HCT116 (cell line): ENCODE measurements at regions not wholly inside any gene's neighbourhood (a gene's known extent, or its start where the extent isn't known, plus 50 kb on each side); places are given as distances from the start of the nearest gene placed in this dataset.
"Not testable (repeated sequence)": the region's sequence is repeated elsewhere in the genome, so short reads cannot be mapped to it uniquely, and the experiment has no call there.

ENCODE experiments used
- ATAC-seq: fragments of 200-7000 bp; cut with Tn5 transposase; 2 replicates; pipeline ENCODE4 v1.9.1; 2020; ENCODE audit warnings: mild to moderate bottlenecking, moderate library complexity
- BruUV-seq: library from RNA; stranded (reverse); fragments of 400-500 nt; replicated peaks from 2 replicates; lab custom pipeline; 2021; lab: Mats Ljungman, UMichigan
- CTCF ChIA-PET: fragments of 300-600 bp; sonication (Branson Sonifier 250); formaldehyde crosslinking; loops from one replicate; lab custom pipeline; 2021; ENCODE audit warnings: antibody characterized with exemption; lab: Charles Lee
- POLR2A ChIA-PET: fragments of 300-600, 350-600 bp; sonication (Branson Sonifier 250); formaldehyde crosslinking; loops from one replicate; lab custom pipeline; 2021; ENCODE audit warnings: antibody characterized with exemption; lab: Charles Lee
- RAD21 ChIA-PET, 2 experiments: fragments of 300-600 bp; sonication (Branson Sonifier 250); formaldehyde crosslinking; loops; one replicate each; lab custom pipeline; 2023; ENCODE audit warnings: low total read pairs in 2 of 2; ENCODE audit not compliant: uncharacterized antibody in 2 of 2, unreplicated experiment in 2 of 2, low non-redundant PET in 1 of 2; lab: Charles Lee
- DNase-seq: peaks from one replicate; pipeline ENCODE4 v3.0.0-alpha.2; 2010; ENCODE audit warnings: low read depth, low spot score
- H2AFZ ChIP-seq: fragments of 200-600 bp; shearing (Covaris generic), sonication (generic); 2 replicates; pipeline ENCODE4 v1.6.1; 2017; ENCODE audit warnings: low read depth, mixed run types, mixed read lengths, antibody characterized with exemption, low read length; ENCODE audit not compliant: poor library complexity, severe bottlenecking
- H3K27ac ChIP-seq: 2 replicates; pipeline ENCODE4 v1.5.1; 2012; ENCODE audit warnings: low read depth, low read length
- H3K27me3 ChIP-seq: fragments of 200-600 bp; sonication (generic); 2 replicates; pipeline ENCODE4 v1.6.1; 2016; ENCODE audit warnings: mixed run types, low read length, mixed read lengths; ENCODE audit not compliant: insufficient read depth
- H3K36me3 ChIP-seq, 2 experiments: fragments of 200-500 bp in 1 of 2; fragments of 200-600 bp in 1 of 2; sonication (Bioruptor generic) in 1 of 2; sonication (generic) in 1 of 2; 2 replicates each; pipeline versions ENCODE4 v1.5.1 to v1.6.1; 2014 to 2016; ENCODE audit warnings: low read length in 2 of 2, inconsistent platforms in 1 of 2, mixed read lengths in 1 of 2, mixed run types in 1 of 2; ENCODE audit not compliant: insufficient read depth in 2 of 2, control insufficient read depth in 1 of 2
- H3K4me1 ChIP-seq, 2 experiments: fragments of 200-600 bp in 1 of 2; sonication (generic) in 1 of 2; 2 replicates each; pipeline versions ENCODE4 v1.5.1 to v1.6.1; 2012 to 2017; ENCODE audit warnings: low read length in 2 of 2, inconsistent platforms in 1 of 2, mild to moderate bottlenecking in 1 of 2, mixed read lengths in 1 of 2, mixed run types in 1 of 2, moderate library complexity in 1 of 2; ENCODE audit not compliant: insufficient read depth in 2 of 2, control insufficient read depth in 1 of 2
- H3K4me2 ChIP-seq: fragments of 200-600 bp; sonication (generic); 2 replicates; pipeline ENCODE4 v1.6.1; 2017; ENCODE audit warnings: mixed run types, low read length, mixed read lengths
- H3K4me3 ChIP-seq, 2 experiments: fragments of 200-600 bp in 1 of 2; sonication (generic) in 1 of 2; replicated peaks in 1 of 2; 2 replicates each; pipeline ENCODE4 v1.5.1; 2011 to 2016; ENCODE audit warnings: low read length in 2 of 2, control low read depth in 1 of 2, low read depth in 1 of 2, mild to moderate bottlenecking in 1 of 2, mixed read lengths in 1 of 2, mixed run types in 1 of 2
- H3K79me2 ChIP-seq: fragments of 200-600 bp; sonication (generic); 2 replicates; pipeline ENCODE4 v1.6.1; 2017; ENCODE audit warnings: mild to moderate bottlenecking, mixed run types, low read length, moderate library complexity, mixed read lengths; ENCODE audit not compliant: insufficient read depth
- H3K9ac ChIP-seq: fragments of 200-600 bp; sonication (generic); 2 replicates; pipeline ENCODE4 v1.6.1; 2016; ENCODE audit warnings: low read length, mixed read lengths
- H3K9me2 ChIP-seq: fragments of 200-600 bp; sonication (generic), shearing (Covaris generic); 2 replicates; pipeline ENCODE4 v1.6.1; 2017; ENCODE audit warnings: mixed run types, mild to moderate bottlenecking, moderate library complexity; ENCODE audit not compliant: insufficient read depth
- H3K9me3 ChIP-seq, 2 experiments: fragments of 200-500 bp in 1 of 2; fragments of 200-600 bp in 1 of 2; sonication (Bioruptor generic) in 1 of 2; sonication (generic) in 1 of 2; 2 replicates each; pipeline ENCODE4 v1.6.1; 2014 to 2017; ENCODE audit warnings: low read length in 2 of 2, mixed read lengths in 2 of 2, inconsistent platforms in 1 of 2, low read depth in 1 of 2, mild to moderate bottlenecking in 1 of 2, mixed run types in 1 of 2, moderate library complexity in 1 of 2; ENCODE audit not compliant: control insufficient read depth in 1 of 2, insufficient read depth in 1 of 2
- H4K20me1 ChIP-seq: fragments of 200-600 bp; sonication (generic), shearing (Covaris generic); 2 replicates; pipeline ENCODE4 v1.6.1; 2017; ENCODE audit warnings: mixed run types, mild to moderate bottlenecking, moderate library complexity; ENCODE audit not compliant: insufficient read depth
- CBX3 ChIP-seq: IDR thresholded peaks from 2 replicates; pipeline ENCODE4 v1.6.1; 2012; ENCODE audit warnings: low read depth
- EGR1 ChIP-seq: IDR thresholded peaks from 2 replicates; pipeline ENCODE4 v1.6.1; 2012; ENCODE audit warnings: low read depth
- EZH2phosphoT487 ChIP-seq: fragments of 200-600 bp; IDR thresholded peaks from 2 replicates; pipeline ENCODE4 v1.6.1; 2018; ENCODE audit warnings: antibody characterized with exemption, borderline replicate concordance
- FOSL1 ChIP-seq: IDR thresholded peaks from 2 replicates; pipeline ENCODE4 v1.6.1; 2012; ENCODE audit warnings: low read depth
- JUND ChIP-seq: IDR thresholded peaks from 2 replicates; pipeline ENCODE4 v1.6.1; 2012
- POLR2A ChIP-seq: IDR thresholded peaks from 2 replicates; pipeline ENCODE4 v1.7.0; 2011; ENCODE audit warnings: borderline replicate concordance; ENCODE audit not compliant: insufficient read depth, insufficient read length; ENCODE audit errors: extremely low read depth
- POLR2AphosphoS5 ChIP-seq: IDR thresholded peaks from 2 replicates; pipeline ENCODE4 v1.6.1; 2011; ENCODE audit warnings: mild to moderate bottlenecking, low read depth, low read length, moderate library complexity
- SIN3A ChIP-seq: IDR thresholded peaks from 2 replicates; pipeline ENCODE4 v1.6.1; 2012; ENCODE audit warnings: low read depth
- TCF7L2 ChIP-seq: IDR thresholded peaks from 2 replicates; pipeline ENCODE4 v1.7.0; 2011; ENCODE audit warnings: borderline replicate concordance, inconsistent platforms; ENCODE audit not compliant: insufficient read depth, insufficient read length; ENCODE audit errors: extremely low read depth
- intact Hi-C: fragments of 100-400 bp; cut with micrococcal nuclease; formaldehyde crosslinking; loops from 2 replicates; pipeline ENCODE4 v1.10.0; 2022
- TF ChIP-seq, protein P1 (sequence below), 3 experiments: fragments of 200-600 bp in 1 of 3; sonication (generic) in 1 of 3; IDR thresholded peaks in 2 of 3; conservative IDR thresholded peaks in 1 of 3; 2 replicates each; pipeline ENCODE4 v1.5.1; 2012 to 2017; ENCODE audit warnings: low read depth in 2 of 3, low read length in 2 of 3, antibody characterized with exemption in 1 of 3, borderline replicate concordance in 1 of 3, control low read depth in 1 of 3, mild to moderate bottlenecking in 1 of 3, mixed read lengths in 1 of 3, mixed run types in 1 of 3, moderate library complexity in 1 of 3; ENCODE audit not compliant: insufficient read depth in 1 of 3
- TF ChIP-seq, protein P2 (sequence below): IDR thresholded peaks from 2 replicates; pipeline ENCODE4 v1.6.1; 2012; ENCODE audit warnings: low read depth

DNA sequence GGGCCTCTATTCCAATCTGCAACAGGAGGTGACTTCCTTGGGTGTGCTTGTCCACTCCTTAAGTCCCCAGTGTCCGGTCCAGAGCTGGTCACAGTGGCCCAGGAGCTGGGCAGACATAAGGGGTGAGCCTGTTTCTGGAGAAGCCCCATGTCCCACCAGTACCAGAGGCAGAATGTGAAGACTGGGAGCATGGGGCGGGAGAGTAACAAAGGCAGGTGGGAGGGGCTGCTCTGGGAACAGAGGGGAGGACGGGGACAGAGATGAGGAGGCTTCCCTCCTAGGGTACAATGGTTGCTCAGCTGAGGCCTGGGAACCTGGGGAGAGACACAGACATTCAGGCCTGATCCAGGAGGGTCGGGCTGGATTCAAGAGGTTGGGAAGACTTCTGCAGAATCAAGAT lies 323.3 kb upstream of the TNRC6C start:
- DNase-seq (no peak), ATAC-seq (no peak)
- Histone ChIP-seq H3K4me1 (no peaks in the 10 kb centered on the region), H3K36me3 (no peaks in the 10 kb centered on the region), H3K27me3 (peaks cover 22% of the 10 kb centered on the region; the same call in 1 of the 2 replicates), H3K9me3 (no peaks in the 10 kb centered on the region), H3K4me3 (no peak overlapping the region), H2AFZ (no peak overlapping the region), H3K79me2 (no peaks in the 10 kb centered on the region), H3K4me2 (no peak overlapping the region), H3K9ac (no peak overlapping the region), H3K9me2 (no peaks in the 10 kb centered on the region), H3K27ac (no peak overlapping the region), H4K20me1 (no peaks in the 10 kb centered on the region)
- BruUV-seq = no TSS peak
- no peak for TF ChIP-seq TCF7L2
- TF ChIP-seq SIN3A = no peak
- no peak for TF ChIP-seq JUND
- no peak for TF ChIP-seq FOSL1
- no peak for TF ChIP-seq POLR2AphosphoS5
- TF ChIP-seq CBX3 = no peak
- no peak for TF ChIP-seq POLR2A
- TF ChIP-seq, protein P1, sequence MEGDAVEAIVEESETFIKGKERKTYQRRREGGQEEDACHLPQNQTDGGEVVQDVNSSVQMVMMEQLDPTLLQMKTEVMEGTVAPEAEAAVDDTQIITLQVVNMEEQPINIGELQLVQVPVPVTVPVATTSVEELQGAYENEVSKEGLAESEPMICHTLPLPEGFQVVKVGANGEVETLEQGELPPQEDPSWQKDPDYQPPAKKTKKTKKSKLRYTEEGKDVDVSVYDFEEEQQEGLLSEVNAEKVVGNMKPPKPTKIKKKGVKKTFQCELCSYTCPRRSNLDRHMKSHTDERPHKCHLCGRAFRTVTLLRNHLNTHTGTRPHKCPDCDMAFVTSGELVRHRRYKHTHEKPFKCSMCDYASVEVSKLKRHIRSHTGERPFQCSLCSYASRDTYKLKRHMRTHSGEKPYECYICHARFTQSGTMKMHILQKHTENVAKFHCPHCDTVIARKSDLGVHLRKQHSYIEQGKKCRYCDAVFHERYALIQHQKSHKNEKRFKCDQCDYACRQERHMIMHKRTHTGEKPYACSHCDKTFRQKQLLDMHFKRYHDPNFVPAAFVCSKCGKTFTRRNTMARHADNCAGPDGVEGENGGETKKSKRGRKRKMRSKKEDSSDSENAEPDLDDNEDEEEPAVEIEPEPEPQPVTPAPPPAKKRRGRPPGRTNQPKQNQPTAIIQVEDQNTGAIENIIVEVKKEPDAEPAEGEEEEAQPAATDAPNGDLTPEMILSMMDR (IDR thresholded peaks at IDR 0.05 in 2 of 3, conservative IDR thresholded peaks at IDR 0.05 in 1 of 3; ENCODE audit: borderline replicate concordance in 1 of 3, insufficient read depth in 1 of 3, low read depth in 2 of 3, low read length in 2 of 3) = no peak
- TF ChIP-seq, protein P2, sequence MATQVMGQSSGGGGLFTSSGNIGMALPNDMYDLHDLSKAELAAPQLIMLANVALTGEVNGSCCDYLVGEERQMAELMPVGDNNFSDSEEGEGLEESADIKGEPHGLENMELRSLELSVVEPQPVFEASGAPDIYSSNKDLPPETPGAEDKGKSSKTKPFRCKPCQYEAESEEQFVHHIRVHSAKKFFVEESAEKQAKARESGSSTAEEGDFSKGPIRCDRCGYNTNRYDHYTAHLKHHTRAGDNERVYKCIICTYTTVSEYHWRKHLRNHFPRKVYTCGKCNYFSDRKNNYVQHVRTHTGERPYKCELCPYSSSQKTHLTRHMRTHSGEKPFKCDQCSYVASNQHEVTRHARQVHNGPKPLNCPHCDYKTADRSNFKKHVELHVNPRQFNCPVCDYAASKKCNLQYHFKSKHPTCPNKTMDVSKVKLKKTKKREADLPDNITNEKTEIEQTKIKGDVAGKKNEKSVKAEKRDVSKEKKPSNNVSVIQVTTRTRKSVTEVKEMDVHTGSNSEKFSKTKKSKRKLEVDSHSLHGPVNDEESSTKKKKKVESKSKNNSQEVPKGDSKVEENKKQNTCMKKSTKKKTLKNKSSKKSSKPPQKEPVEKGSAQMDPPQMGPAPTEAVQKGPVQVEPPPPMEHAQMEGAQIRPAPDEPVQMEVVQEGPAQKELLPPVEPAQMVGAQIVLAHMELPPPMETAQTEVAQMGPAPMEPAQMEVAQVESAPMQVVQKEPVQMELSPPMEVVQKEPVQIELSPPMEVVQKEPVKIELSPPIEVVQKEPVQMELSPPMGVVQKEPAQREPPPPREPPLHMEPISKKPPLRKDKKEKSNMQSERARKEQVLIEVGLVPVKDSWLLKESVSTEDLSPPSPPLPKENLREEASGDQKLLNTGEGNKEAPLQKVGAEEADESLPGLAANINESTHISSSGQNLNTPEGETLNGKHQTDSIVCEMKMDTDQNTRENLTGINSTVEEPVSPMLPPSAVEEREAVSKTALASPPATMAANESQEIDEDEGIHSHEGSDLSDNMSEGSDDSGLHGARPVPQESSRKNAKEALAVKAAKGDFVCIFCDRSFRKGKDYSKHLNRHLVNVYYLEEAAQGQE = no peak
- no peak for TF ChIP-seq EGR1
- TF ChIP-seq EZH2phosphoT487 = no peak
- POLR2A ChIA-PET = no interaction called here
- RAD21 ChIA-PET = no interaction called here
- intact Hi-C loops = no loop called here
- CTCF ChIA-PET = no interaction called here

DNA sequence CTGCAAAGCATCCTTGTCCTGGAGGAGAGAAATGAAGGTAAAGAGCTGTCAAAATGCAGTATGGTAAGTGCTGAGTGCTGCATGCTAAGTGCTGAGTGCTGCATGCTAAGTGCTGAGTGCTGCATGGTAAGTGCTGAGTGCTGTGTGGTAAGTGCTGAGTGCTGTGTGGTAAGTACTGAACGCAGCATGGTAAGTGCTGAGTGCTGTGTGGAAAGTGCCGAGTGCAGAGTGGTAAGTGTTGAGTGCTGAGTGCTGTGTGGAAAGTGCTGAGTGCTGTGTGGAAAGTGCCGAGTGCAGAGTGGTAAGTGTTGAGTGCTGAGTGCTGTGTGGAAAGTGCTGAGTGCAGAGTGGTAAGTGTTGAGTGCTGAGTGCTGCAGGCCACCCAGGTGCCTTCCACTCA lies 322.7 kb upstream of the TNRC6C start:
- POLR2A ChIA-PET, H2AFZ ChIP-seq, H3K36me3 ChIP-seq, H4K20me1 ChIP-seq, H3K9ac ChIP-seq, H3K4me3 ChIP-seq, H3K9me3 ChIP-seq, BruUV-seq, DNase-seq, H3K9me2 ChIP-seq, RAD21 ChIA-PET, H3K4me2 ChIP-seq, ATAC-seq, CTCF ChIA-PET, H3K4me1 ChIP-seq, H3K27ac ChIP-seq, intact Hi-C loops, H3K79me2 ChIP-seq: not testable (repeated sequence)
- H3K27me3 ChIP-seq = peaks cover 28% of the 10 kb centered on the region; the same call in 1 of the 2 replicates
